Kasumi-1 (cell line): ENCODE measurements at regions not wholly inside any gene's neighbourhood (a gene's known extent, or its start where the extent isn't known, plus 50 kb on each side); places are given as distances from the start of the nearest gene placed in this dataset.
"Not testable (repeated sequence)": the region's sequence is repeated elsewhere in the genome, so short reads cannot be mapped to it uniquely, and the experiment has no call there.

Source experiments
- DNase-seq, 2 experiments: peaks; one replicate each; lab custom pipeline; 2025; lab: John Stamatoyannopoulos, UW

DNA sequence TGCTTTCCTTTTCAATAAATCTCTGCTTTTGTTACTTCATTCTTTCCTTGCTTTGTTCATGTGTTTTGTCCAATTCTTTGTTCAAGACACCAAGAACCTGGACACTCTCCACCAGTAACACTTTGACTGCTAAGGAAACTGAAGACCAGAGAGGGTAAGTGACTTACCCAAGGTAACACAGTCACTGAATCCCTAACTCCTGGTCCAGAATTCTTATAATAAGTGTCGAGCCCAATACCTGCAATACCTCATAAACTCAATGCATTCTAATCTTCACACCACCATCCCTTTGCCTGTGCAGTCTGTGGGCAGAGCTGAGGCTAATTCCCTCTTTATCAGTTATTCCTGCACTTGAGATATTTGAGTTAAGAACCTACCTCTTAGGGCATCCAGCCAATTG lies 237.8 kb downstream of the UACA start:
- no peak for DNase-seq

DNA sequence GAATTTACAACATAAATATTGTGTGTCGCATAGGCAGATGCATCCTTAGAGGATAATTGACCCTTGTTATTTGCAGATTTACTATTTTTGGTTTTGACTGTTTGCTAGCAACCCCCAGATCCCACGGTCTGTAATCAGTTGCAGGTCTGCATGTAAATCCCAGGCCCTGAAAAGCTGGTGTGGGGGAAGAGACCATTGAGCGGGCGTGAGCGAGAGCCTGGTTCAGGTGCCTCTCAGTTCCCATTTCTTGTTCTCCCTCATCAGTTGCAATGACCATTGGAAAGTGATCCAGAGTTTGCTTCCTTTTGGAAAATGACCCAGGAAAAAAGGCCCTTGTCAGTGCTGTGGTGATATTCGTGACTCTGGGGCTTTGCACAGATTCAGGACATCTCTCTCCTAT lies 238.9 kb downstream of the UACA start:
- no peak for DNase-seq

DNA sequence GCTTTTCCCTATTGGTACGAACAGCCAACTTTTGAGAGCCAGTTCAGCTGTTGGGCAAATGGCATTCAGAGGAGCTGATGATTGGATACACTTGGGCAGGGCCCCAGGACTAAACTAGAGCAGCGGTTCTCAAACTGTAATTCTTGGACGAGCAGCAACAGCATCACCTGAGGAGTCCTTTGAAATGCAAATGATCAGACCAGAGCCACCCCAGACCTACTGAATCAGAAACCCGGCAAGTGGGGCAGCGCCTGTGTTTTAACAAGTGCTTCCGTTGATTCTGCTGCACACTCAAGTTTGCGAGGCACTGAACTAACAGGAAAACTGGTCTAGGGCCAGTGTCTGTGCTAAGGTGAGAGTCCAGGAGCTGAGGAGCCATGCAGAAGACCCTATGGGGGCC lies 239.7 kb downstream of the UACA start:
- no peak for DNase-seq

DNA sequence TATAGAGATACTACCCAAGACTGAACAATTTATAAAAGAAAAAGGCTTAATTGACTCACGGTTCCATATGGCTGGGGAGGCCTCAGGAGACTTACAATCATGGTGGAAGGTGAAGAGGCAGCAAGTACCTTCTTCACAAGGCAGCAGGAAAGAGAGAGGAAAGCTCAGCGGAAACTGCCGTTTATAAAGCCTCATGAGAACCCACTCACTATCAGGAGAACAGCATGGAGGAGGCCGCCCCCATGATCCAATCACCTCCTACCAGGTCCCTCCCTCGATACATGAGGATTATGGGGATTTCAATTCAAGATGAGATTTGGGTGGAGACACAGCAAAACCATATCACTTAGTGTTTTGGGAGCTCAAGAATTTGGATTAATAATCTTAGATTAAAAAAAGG lies 240.2 kb downstream of the UACA start:
- DNase-seq = no peak

DNA sequence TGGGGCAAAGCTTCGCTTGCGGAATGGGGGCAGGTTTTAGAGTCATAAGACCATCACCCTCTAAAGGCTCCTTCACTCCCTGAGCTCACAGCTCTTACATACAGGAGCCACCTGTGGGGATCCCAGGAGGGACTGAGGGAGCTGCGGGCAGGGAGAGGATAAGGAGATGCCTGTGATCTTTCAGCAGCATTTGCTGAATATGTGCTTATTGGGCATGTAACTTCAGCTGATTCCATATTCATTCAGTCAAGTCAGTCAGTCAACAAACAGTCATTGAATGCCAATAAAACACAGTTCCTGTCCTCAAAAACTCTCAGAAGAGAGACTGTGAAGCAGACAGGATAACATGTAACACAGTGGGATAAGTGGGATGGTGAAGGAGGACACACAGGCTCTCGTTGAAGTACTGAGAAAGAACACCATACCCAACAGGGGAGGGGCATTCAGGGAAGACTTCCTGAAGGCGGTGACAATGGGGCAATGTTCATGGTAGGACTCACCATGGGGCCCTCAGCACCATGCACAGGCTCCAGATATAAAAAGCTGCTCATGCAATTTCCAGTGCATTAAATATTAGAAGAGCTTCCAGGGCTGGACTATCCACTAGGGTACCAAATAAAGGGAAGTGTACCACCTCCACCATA lies 240.9 kb downstream of the UACA start:
- DNase-seq = no peak

DNA sequence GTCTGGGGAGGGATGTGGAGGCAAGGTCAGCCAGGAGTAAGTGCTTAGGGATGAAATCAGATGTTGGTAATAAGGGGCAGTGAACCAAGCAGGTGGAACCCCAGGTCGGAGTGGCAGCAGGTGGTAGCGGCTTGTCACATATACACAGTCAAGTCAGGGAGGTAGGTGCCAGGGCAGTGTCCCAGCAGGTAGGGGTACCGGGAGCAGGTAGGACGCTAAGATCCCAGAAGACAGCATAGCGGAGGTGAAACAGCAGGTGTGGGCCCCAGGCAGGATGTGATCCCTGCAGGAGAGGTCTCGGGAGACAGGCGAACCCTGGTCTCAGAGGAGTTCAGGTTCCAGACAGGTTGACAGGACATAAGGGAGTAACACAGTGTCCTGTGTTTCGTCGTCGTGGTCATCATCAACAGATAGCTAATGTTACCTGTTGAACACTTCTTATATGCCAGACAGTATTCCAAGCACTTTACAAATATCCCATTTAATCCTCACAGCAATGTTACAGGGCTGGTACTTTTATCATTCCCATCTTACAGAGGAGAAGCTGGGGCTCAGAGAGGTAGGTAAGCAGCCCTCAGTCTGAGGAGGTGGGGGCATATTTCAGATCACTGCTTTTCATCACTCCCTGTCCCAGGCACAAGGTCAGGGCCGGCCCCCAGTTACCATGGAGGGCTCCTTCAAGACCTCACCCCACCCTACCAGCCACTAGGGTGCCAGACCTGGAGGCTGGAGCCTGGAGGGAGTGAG lies 241.6 kb downstream of the UACA start:
- no peak for DNase-seq

DNA sequence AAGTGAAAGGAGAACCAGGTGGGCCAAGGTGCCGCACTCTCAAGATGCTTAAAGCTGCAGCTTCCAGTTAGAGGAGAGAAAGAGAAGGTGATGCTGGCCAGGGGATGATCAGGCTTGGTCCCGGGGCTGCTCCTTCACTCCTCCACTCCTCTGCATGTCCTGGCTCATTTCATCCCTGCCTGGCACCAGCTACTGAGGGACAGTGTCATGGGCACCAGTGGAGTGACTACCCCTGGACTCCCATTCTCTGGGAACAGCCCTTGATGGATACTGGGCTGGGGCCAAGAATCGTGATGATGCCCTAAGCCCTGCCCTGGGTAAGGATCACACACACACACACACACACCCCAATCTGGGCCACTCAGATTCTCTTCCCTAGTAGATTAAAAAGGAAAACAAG lies 243.7 kb downstream of the UACA start:
- DNase-seq = no peak

DNA sequence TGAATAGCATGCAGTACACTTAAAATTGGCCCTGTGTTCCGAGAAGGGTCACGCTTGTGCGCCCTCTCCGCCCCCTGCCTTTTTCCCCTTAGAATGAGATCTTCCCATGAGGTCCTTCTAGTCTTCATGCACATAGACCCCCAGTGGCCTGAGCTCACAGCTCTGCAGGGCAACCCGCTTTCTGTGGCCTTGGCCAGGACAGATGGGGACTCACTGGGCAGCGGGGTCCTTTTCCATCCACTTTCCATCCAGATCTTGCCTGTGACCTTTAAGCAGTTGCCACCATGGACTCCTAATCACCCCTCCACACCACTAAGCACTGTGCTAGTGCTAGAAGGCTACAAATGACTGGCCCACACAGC lies 244.4 kb downstream of the UACA start:
- no peak for DNase-seq

DNA sequence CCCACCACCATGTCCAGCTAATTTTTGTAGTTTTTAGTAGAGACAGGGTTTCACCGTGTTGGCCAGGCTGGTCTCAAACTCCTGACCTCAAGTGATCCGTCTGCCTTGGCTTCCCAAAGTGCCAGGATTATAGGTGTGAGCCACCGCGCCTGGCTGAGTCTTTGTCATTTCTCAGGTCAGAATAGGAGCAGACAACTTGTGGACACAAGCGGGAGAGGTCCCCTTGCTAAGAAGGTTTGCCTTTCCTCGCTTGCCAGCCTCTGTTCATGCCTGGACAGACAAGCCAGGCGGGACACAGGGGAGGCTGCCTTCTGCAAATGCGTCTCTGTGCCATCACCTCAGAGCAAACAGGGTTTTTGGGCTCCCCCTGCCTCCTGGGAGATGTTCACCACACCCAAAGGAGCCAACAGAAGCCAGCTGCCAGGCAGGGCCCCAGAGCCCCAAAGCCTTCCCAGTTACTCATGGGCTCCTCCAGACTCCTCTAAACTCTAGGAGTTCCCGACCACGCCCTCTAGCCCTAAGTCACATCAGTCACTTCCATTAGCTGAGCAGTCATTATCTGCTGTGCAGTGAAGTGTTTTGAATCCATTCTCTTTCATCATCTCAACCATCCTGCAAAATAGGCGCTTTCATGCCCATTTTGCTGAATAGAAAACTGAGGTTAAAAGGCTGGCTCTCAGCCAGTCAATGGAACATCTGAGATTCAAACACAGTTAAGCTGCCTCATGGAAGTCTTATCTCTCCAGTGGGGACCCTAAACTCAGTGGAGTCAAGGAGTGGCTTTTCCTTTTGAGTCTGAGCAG lies 245.0 kb downstream of the UACA start:
- DNase-seq = no peak

DNA sequence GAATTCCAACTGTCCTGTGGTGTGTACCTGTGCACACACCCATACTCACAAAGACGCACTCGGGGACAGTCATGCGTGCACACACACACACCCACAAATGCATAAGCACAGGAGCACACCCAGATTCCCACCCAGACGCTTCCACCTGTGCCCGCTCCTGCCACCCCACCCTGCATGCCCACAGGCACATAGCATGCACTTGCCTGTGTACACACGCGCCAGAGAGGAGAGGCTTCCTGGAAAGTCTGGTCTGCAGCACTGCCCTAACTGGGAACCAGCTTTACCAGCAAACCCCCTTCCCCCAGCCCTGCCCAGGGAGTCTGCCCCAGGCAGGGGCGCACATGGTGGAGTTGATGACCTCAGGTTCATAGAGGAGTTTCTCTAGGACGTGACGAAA lies 246.2 kb downstream of the UACA start:
- no peak for DNase-seq

DNA sequence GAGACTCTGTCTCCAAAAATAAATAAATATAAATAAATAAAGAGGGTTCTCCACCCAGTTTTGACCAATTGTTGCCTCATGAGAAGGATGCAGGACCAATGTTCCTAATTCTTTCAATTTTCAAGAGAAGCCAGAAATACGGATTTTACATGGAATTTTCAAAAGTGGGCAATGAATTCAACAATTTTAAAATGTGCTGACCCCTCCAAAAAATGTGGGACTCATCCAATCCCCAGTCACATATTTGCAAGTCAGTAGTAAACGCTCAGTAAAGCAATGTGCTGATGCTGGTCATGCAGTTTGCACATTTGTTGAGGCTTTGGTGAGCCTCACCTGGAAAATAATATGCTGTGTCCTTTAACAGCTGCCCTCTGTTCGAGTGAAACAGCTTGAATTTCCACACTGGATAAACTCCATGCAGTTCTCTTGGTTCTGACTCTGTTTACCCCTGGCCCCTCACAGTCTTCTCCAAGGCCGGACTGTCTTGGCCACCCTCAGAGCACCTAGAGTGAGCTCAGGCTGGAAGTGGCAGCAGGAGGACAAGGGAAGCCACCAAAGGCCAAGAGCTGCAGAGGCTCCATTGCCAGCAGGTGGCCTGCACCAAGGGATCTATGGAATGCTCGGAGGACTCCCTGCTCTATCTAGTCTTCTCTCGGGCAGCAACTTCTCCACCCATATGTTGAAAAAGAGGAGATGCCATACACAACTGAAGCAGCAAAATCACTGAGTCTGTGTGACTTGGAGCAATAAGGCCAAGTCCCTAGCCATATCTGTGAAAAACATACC lies 246.8 kb downstream of the UACA start:
- no peak for DNase-seq

DNA sequence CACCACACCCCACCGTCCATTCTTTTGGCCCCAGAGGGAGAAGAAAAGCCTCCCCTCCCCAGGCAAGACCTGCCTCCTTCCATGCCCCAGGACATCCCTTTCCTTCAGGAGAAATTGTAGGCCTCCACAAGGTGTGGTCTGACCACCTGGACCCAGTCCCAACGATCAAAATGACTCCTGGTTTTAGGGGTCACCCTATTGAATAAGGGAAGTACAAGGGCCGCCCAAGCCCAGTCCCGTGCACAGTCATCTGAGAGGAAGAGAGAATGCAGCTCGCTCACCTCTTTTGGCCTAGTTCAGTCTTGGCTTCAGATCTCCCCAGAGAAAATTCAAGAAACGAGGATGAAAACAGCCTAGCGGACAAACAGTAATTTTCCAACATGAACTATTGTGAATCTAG lies 249.1 kb downstream of the UACA start:
- no peak for DNase-seq

DNA sequence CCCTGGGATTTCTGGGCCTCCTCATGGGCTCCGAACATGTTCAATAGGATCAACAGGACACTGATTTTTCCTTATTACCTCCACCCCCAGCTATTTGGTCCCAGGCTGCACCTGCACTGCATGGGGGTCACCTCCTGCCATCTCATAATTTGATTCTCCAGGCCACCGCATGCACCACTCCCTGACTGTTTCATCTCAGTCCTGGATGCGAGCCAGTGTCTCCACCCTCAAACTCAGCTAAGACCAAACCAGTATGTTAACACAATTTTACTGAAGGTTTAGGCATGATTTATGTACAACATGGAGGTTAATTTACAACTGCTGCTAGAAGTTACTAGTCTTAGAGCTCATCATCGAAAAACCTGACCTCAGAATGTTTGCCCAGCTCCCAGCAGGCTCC lies 249.5 kb downstream of the UACA start:
- no peak for DNase-seq

DNA sequence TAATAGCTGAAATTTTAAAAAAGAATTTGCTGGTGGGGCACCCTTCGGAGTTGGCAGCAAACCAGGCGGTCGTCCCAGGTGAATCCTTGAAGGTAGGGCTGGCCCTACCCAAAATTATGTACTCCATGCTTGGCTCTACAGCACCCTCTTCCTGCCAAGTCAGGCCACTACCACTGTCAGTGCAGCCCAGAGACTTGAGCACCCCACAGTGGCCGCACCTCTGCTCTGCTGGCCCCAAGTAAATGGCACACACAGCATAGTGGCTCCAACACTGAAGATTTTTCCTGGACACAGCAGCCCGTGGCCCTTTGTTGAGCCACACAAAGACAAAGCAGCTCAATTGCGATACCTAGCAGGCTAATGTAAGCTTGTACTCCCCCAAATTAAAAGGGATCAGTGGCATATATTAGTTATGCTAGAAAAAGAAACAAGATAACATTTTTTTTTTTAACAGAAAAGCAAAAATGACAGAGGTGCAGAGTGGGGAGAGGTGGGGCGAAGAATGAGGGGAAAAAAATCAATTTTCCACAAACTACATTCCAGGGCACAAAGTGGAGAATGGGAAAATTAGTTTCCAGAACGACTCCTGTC lies 250.5 kb downstream of the UACA start:
- DNase-seq = peak; percentile 67 to 71

DNA sequence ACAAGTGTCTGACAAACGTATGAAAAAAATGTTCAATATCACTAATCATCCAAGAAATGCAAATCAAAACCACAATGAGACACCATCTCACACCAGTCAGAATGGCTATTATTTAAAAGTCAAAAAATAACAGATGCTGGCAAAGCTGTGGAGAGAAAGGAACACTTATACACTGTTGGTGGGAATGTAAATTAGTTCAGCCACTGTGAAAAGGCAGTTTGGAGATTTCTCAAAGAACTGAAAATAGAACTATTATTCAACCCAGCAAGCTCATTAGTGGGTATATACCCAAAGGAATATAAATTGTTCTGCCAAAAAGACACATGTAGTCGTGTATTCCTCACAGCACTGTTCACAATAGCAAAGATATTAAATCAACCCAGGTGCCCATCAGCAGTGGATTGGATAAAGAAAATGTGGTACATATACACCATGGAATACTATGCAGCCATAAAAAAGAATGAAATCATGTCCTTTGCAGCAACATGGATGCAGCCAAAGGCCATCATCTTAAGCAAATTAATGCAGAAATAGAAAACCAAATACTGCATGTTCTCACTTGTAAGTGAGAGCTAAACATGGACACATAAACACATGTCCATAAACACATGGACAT lies 251.3 kb downstream of the UACA start:
- DNase-seq = not testable (repeated sequence)

DNA sequence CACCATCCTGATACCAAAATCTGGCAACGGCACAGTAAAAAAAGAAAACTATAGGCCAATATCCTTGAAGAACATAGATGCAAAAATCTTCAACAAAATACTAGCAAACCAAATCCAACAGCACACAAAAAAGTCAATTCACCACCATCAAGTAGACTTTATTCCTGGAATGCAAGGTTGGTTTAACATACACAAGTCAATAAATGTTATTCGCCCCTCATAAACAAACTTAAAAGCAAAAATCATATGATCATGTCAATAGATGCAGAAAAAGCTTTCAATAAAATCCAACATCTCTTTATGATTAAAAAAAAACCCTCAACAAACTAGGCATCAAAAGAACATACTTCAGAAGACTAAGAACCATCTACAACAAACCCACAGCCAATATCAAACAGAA lies 252.9 kb downstream of the UACA start:
- DNase-seq = no peak

DNA sequence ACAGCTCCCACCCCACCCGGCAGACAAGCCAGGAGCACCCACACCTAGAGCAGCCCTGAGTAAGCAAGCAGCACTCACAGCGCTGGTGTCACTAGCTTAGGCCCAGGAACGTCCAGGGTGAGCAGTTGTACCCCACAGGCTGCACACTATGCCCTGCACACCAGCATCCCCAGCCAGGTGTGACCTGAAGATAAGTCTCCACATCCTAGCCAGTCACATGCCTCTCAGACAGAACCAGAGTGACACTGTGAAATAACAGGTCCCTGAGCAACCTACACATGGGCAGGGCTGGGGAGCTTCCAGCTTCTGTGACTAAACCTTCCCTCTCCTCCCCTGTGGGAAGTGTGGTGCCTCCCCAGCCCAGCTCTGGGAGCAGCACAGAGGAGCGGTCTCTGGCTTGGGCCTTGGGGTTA lies 253.6 kb downstream of the UACA start:
- no peak for DNase-seq

DNA sequence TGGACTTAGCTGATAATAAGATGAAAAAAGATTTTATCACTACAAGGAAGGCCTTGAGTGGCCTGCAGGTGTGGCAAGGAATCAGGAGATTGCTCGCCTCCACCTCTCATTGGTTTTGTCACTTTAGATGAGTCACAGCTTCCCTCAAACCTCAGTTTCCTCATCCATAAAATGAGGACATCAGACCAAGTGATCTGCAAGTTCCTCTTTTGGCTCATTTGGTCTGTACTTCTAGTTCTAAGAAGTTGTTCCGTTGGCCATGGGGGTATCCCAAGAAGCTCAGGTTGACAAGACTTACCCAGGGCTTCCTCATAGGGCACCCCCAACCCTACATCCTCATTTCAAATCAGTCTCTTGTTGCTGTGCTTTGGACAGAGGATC lies 254.1 kb downstream of the UACA start:
- DNase-seq = peak; percentile 87 to 90

DNA sequence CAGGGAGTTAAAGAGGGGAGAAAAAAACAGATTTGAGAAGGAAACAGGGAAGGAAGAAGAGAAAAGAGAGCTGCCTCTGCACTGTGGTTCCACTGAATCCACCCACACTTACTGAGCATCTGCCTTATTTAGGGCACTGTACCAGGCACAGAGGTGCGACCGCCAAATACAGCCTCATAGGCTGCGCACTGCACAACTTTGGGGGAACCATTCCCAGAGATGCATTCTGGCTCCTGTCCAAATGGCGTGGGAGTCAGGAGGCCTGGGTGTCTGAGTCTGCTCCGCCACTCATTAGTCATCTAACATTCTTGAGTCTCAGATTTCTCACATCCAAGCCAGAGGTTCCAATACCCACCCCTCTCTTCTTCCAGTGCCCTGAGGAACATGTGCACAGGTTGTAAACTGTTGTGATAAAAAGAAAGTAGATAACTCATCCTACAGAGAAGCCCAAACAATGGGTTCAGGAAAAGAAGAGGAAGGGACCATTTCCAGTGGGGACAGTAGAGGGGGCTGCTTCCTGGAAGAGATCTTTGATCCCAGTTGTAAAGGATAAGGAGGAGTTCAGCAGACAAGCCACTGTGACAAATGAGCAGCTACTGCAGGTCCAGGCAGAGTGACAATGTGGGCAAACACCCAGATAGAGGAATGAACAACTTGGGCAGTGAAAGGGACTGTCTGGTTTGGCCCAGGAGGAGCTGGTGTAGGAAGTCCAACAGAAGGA lies 254.6 kb downstream of the UACA start:
- peak; percentile 48 to 61 for DNase-seq

DNA sequence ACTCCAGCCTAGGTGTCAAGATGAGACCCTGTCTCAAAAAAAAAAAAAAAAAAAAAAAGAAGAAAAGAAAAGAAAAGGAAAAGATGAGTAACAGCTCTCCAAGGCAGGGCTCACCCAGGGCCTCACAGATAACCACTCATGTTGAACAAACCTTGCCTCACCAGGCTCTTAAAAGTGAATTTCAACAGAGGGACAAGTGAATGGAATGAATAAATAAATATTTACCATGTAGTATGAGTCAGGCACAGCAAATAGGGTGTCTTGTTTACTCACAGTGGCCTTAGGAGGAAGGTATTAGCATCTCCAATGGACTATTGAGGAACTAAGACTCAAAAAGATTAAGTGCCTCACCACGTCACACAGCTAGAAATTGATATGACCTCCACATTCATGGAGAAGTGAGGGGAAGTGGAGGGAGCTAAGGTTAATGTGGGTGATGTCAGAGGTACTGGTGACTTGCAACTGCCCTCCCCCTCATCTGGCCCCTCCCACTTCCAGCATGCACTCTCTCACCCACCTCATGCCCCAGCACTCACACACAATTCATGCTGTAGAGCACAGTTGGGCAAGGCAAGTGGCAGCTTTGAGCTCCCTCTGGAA lies 255.5 kb downstream of the UACA start:
- peak in 1 of 2 experiments; percentile 8 for DNase-seq
